ENCODE measurements at regions not wholly inside any gene's neighbourhood (a gene's known extent, or its start where the extent isn't known, plus 50 kb on each side); places are given as distances from the start of the nearest gene placed in this dataset.
"Not testable (repeated sequence)": the region's sequence is repeated elsewhere in the genome, so short reads cannot be mapped to it uniquely, and the experiment has no call there.

DNA sequence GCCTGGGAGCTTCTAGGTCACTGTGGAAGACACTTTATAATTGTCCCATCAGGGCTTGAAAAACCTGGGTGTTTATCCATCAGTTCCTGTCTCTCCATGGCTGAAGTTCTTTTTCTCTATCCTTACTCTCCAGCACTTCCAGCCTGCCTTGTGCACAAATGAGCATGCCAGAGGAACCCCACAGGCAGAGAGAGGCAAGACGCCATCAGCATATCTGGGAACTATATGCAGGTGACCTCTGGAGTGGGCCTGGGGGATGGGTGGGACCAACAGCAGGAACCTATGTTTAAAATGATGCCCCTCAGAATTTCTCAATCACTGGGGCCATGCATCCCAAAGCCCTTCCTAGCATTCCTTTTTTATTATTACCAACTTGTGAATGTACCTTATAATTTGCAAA is 156.2 kb upstream of the PARD3B start:
- no peaks in the 10 kb centered on the region for H3K9me3 Mint-ChIP-seq (ENCODE audit: unreplicated experiment)
- no peaks in the 10 kb centered on the region for H3K4me1 Mint-ChIP-seq (ENCODE audit: low read depth, unreplicated experiment)
- TF ChIP-seq, protein P1, sequence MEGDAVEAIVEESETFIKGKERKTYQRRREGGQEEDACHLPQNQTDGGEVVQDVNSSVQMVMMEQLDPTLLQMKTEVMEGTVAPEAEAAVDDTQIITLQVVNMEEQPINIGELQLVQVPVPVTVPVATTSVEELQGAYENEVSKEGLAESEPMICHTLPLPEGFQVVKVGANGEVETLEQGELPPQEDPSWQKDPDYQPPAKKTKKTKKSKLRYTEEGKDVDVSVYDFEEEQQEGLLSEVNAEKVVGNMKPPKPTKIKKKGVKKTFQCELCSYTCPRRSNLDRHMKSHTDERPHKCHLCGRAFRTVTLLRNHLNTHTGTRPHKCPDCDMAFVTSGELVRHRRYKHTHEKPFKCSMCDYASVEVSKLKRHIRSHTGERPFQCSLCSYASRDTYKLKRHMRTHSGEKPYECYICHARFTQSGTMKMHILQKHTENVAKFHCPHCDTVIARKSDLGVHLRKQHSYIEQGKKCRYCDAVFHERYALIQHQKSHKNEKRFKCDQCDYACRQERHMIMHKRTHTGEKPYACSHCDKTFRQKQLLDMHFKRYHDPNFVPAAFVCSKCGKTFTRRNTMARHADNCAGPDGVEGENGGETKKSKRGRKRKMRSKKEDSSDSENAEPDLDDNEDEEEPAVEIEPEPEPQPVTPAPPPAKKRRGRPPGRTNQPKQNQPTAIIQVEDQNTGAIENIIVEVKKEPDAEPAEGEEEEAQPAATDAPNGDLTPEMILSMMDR (IDR thresholded peaks at IDR 0.05; ENCODE audit: partially characterized antibody, unreplicated experiment), result no peak
- H3K36me3 Mint-ChIP-seq (ENCODE audit: unreplicated experiment), result no peaks in the 10 kb centered on the region
- no peaks in the 10 kb centered on the region for H3K27me3 Mint-ChIP-seq (ENCODE audit: unreplicated experiment)
- H3K27ac Mint-ChIP-seq (ENCODE audit: unreplicated experiment), result no peak overlapping the region
- no peak for DNase-seq
- H3K4me3 Mint-ChIP-seq (ENCODE audit: unreplicated experiment), result no peak overlapping the region

DNA sequence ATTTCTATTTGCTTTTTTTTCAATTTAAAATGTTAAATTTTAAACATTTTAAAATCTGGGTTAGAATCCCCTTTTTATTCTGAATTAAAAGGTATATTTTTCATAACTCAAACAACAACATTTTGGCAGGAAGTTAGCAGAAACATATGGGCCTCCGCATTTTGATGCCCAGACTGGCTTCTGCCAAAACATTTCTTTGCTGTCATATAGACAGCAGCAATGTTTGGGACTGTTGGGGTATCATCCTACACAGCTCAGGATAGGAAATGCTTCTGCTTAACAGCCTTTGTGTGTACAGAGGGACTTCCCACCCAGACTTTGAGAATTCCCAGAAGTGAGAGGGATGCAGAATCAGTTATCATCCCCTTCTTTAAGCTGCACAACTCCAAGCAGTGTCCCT is 155.4 kb upstream of the PARD3B start:
- no peaks in the 10 kb centered on the region for H3K27me3 Mint-ChIP-seq (ENCODE audit: unreplicated experiment)
- H3K36me3 Mint-ChIP-seq (ENCODE audit: unreplicated experiment), result no peaks in the 10 kb centered on the region
- TF ChIP-seq, protein P1 (IDR thresholded peaks at IDR 0.05; ENCODE audit: partially characterized antibody, unreplicated experiment), result no peak
- no peak overlapping the region for H3K4me3 Mint-ChIP-seq (ENCODE audit: unreplicated experiment)
- DNase-seq, result no peak
- H3K9me3 Mint-ChIP-seq (ENCODE audit: unreplicated experiment), result no peaks in the 10 kb centered on the region
- H3K27ac Mint-ChIP-seq (ENCODE audit: unreplicated experiment), result no peak overlapping the region
- H3K4me1 Mint-ChIP-seq (ENCODE audit: low read depth, unreplicated experiment), result no peaks in the 10 kb centered on the region

DNA sequence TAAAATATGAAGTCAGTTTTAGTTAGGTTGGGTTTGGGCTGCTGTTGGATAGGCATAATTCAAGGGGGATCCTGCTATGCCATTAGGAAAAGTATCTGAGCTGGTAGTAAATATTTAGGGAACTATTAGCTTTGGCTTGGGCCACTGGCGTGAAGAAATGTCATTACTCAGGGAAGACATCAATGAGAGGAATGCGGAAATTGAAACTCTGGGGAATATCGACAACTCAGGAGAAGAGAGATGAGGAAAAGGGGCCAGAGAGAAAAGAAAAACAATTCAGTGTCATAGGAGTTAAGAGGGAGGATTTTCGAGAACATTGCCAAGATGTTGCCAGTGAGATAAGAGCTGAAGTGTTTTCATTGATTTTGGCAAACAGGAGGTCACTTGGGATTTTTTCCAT is 149.7 kb upstream of the PARD3B start:
- Mint-ChIP-seq H3K27me3 (ENCODE audit: unreplicated experiment) (no peaks in the 10 kb centered on the region), H3K4me3 (ENCODE audit: unreplicated experiment) (no peak overlapping the region), H3K27ac (ENCODE audit: unreplicated experiment) (no peak overlapping the region), H3K9me3 (ENCODE audit: unreplicated experiment) (no peaks in the 10 kb centered on the region), H3K4me1 (ENCODE audit: low read depth, unreplicated experiment) (peaks cover 4% of the 10 kb centered on the region), H3K36me3 (ENCODE audit: unreplicated experiment) (no peaks in the 10 kb centered on the region)
- TF ChIP-seq, protein P1 (IDR thresholded peaks at IDR 0.05; ENCODE audit: partially characterized antibody, unreplicated experiment), result no peak
- DNase-seq, result no peak

DNA sequence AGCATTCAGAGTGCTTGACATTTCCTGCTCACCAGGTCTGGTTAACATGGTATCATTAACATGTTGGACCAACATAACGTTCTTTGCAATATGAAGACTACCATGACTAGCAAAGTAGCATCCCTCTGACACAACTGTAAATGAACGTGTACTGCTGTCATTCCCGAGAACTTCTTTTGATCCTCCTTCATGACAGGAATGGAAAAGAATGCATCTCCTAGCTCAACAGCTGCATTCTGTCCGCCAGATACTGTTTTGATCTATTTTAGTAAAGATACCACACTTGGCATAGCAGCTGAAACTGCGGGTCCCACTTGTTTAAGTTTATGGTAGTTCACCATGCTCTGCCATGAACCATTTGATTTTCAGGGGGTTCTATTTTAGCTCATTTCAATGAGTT is 144.2 kb upstream of the PARD3B start:
- Mint-ChIP-seq H3K27me3 (ENCODE audit: unreplicated experiment) (no peaks in the 10 kb centered on the region), H3K27ac (ENCODE audit: unreplicated experiment) (no peak overlapping the region), H3K36me3 (ENCODE audit: unreplicated experiment) (no peaks in the 10 kb centered on the region), H3K4me1 (ENCODE audit: low read depth, unreplicated experiment) (no peaks in the 10 kb centered on the region), H3K9me3 (ENCODE audit: unreplicated experiment) (no peaks in the 10 kb centered on the region), H3K4me3 (ENCODE audit: unreplicated experiment) (no peak overlapping the region)
- no peak for DNase-seq
- TF ChIP-seq, protein P1 (IDR thresholded peaks at IDR 0.05; ENCODE audit: partially characterized antibody, unreplicated experiment), result no peak

DNA sequence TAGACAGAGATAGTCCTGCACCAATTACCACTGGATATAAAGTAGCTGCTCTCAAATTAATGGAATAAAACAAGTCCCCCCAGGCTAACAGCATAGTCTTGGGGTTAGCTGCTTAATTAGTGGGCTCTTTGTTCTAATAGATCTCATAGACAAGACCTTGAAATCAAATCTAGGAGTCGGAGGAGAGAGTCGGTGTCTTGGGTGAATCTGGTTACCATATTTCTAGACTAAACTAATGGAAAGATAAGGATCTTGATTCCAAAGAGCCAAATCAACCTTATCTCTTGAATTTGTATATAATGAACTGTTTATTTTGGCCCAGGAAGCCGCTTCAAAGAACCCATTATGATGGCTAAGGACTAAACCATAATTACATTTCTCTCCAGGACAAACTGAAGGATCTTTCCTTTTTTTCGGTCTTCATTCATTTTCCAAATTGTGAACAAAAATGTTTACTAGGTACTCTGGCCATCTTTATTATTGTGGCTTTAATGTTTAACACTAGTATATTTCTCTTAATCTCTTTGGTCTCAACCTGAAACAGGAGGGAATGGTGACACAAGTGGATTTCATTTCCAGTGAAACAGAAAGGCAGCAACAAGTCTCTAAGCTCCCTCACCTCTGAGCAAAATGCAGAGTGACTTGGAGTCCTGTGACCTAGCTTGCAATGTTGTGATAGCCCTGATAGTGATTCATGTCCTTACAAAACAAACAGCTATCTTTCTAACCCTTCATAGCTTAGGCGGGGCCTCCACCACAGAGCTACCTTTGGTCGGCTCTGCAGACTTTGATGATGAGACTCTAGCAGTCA is 137.9 kb upstream of the PARD3B start:
- H3K4me3 Mint-ChIP-seq (ENCODE audit: unreplicated experiment), result no peak overlapping the region
- H3K36me3 Mint-ChIP-seq (ENCODE audit: unreplicated experiment), result peaks cover 13% of the 10 kb centered on the region
- H3K27ac Mint-ChIP-seq (ENCODE audit: unreplicated experiment), result no peak overlapping the region
- H3K27me3 Mint-ChIP-seq (ENCODE audit: unreplicated experiment), result no peaks in the 10 kb centered on the region
- H3K9me3 Mint-ChIP-seq (ENCODE audit: unreplicated experiment), result peaks cover 3% of the 10 kb centered on the region
- H3K4me1 Mint-ChIP-seq (ENCODE audit: low read depth, unreplicated experiment), result peaks cover 6% of the 10 kb centered on the region
- DNase-seq, result no peak
- TF ChIP-seq, protein P1 (IDR thresholded peaks at IDR 0.05; ENCODE audit: partially characterized antibody, unreplicated experiment), result no peak

DNA sequence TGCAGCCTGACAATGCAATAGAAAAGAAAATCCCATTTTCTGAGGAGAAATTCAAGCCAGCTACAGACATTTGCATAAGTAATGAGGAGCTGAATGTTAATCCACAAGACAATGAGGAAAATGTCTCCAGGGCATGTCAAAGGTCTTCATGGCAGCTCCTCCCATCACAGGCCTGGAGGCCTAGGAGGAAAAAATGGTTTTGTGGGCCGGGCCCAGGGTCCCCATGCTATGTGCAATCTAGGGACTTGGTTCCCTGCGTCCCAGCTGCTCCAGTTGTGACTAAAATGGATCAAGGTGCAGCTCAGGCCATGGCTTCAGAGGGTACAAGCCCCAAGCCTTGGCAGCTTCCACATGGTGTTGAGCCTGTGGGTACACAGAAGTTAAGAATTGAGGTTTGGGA is 132.5 kb upstream of the PARD3B start:
- peaks cover 27% of the 10 kb centered on the region for H3K36me3 Mint-ChIP-seq (ENCODE audit: unreplicated experiment)
- H3K4me1 Mint-ChIP-seq (ENCODE audit: low read depth, unreplicated experiment); H3K9me3 Mint-ChIP-seq (ENCODE audit: unreplicated experiment); H3K27me3 Mint-ChIP-seq (ENCODE audit: unreplicated experiment); H3K4me3 Mint-ChIP-seq (ENCODE audit: unreplicated experiment); H3K27ac Mint-ChIP-seq (ENCODE audit: unreplicated experiment); DNase-seq: not testable (repeated sequence)
